ENCODE measurements at regions not wholly inside any gene's neighbourhood (a gene's known extent, or its start where the extent isn't known, plus 50 kb on each side); places are given as distances from the start of the nearest gene placed in this dataset.
"Not testable (repeated sequence)": the region's sequence is repeated elsewhere in the genome, so short reads cannot be mapped to it uniquely, and the experiment has no call there.

GRCh38 chr3:27800261-27800660 is 78.1 kb upstream of the EOMES start:
- POLR2A ChIA-PET (ENCODE audit: low non-redundant PET) = no interaction called here
- CTCF ChIA-PET = no interaction called here
- TF ChIP-seq CTCF (conservative IDR thresholded peaks at IDR 0.05; ENCODE audit: low read depth) = no peak
- no peak for DNase-seq (ENCODE audit: low spot score)
- H3K27ac ChIP-seq = no peak overlapping the region

- ChIA-PET POLR2A (ENCODE audit: low non-redundant PET) (no interaction called here), CTCF (no interaction called here)
- H3K27ac ChIP-seq = no peak overlapping the region
- no peak for TF ChIP-seq CTCF (conservative IDR thresholded peaks at IDR 0.05; ENCODE audit: low read depth)
- DNase-seq (ENCODE audit: low spot score) = no peak
Observed at GRCh38 chr3:27802425-27802824, 80.3 kb upstream of the EOMES start.

DNA sequence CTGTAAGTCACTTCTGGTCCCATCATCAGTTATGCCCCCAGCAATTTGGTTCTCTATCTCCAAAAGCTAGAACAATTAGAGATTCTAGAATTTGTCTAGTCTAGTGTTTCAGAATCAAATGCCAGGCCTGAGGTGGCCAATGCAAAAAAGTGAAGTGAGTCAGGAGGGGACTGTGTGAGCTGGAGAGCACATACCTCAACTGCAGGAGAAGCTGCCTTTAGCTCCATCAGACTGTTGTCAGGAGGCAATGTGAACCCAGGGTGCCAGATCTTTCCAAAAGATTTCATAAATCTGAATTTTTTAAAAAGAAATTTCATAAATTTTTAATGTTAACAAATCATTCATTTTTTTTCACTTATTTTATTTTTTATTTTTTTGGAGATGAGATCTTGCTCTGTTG is 80.7 kb upstream of the EOMES start:
- H3K27ac ChIP-seq = no peak overlapping the region
- no peak for DNase-seq (ENCODE audit: low spot score)
- ChIA-PET CTCF (no interaction called here), POLR2A (ENCODE audit: low non-redundant PET) (no interaction called here)
- no peak for TF ChIP-seq CTCF (conservative IDR thresholded peaks at IDR 0.05; ENCODE audit: low read depth)

DNA sequence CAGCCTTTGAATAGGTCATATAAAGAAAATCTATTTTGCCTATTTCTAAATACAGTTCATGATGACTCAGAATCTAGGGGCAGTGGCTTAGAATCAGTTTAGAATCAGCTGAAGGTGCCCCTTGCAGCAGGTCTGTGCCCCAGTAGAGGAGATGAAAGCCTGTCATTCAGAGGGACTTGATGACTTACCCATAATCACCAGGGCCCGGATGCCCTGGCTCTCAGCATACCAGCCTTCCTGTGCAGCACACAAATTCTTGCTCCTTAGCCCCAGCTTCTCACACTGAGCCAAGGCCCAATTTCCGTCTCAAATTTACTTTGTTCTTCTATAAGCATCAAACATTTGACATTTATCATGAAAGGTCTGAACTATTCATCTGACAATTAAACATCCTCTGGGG is 83.2 kb upstream of the EOMES start:
- DNase-seq (ENCODE audit: low spot score) = no peak
- ChIA-PET POLR2A (ENCODE audit: low non-redundant PET) (no interaction called here), CTCF (no interaction called here)
- no peak for TF ChIP-seq CTCF (conservative IDR thresholded peaks at IDR 0.05; ENCODE audit: low read depth)
- no peak overlapping the region for H3K27ac ChIP-seq

DNA sequence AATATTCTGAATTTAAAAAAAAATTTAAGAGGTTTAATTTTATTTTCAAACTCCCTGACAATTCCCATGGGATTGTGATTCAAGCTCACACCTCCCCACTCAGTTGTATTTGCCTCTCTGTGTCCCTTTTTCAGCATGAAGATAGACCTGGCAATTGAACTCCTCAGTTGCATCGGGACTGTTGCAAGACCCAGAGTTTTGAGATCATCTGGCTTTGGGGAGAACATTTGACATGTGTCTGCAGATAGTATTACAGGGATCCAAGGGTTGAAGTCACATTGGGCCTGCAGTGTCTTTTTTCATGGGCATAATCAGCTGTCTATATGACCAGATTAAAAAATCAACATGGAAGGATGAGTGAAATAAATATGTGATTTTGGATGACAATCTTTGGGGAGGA is 91.1 kb upstream of the EOMES start:
- no peak for TF ChIP-seq CTCF (conservative IDR thresholded peaks at IDR 0.05; ENCODE audit: low read depth)

DNA sequence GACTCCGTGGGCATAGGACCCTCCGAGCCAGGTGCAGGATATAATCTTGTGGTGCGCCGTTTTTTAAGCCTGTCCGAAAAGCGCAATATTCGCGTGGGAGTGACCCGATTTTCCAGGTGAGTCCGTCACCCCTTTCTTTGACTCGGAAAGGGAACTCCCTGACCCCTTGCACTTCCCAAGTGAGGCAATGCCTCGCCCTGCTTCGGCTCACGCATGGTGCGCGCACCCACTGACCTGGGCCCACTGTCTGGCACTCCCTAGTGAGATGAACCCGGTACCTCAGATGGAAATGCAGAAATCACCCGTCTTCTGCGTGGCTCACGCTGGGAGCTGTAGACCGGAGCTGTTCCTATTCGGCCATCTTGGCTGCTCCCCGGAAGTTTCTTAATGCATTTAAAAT is 99.5 kb upstream of the EOMES start:
- POLR2A ChIA-PET (ENCODE audit: low non-redundant PET); CTCF ChIA-PET; H3K27ac ChIP-seq; DNase-seq (ENCODE audit: low spot score): not testable (repeated sequence)

More for the DNA sequence above, 91.1 kb upstream of the EOMES start:
- ChIA-PET CTCF (no interaction called here), POLR2A (ENCODE audit: low non-redundant PET) (no interaction called here)
- no peak overlapping the region for H3K27ac ChIP-seq
- DNase-seq (ENCODE audit: low spot score) = no peak

GRCh38 chr3:27824312-27825200 is 102.4 kb upstream of the EOMES start:
- CTCF ChIA-PET = no interaction called here
- no peak for DNase-seq (ENCODE audit: low spot score)
- no peak overlapping the region for H3K27ac ChIP-seq
- no peak for TF ChIP-seq CTCF (conservative IDR thresholded peaks at IDR 0.05; ENCODE audit: low read depth)
- POLR2A ChIA-PET (ENCODE audit: low non-redundant PET) = no interaction called here

All from RWPE1 (cell line).